Stimulated activated CD4-positive, alpha-beta T cell treated with anti-CD3 and anti-CD28 coated beads, Interleukin-1b, Interleukin-23, amount 100 ng/mL, for 24 hours (primary cell): ENCODE measurements at regions not wholly inside any gene's neighbourhood (a gene's known extent, or its start where the extent isn't known, plus 50 kb on each side); places are given as distances from the start of the nearest gene placed in this dataset.
"Not testable (repeated sequence)": the region's sequence is repeated elsewhere in the genome, so short reads cannot be mapped to it uniquely, and the experiment has no call there.

ENCODE experiments used
- DNase-seq, 4 experiments: peaks; one replicate each; pipeline ENCODE4 v3.0.0-alpha.2; 2020; ENCODE audit warnings: low read depth in 4 of 4, low spot score in 1 of 4

- not testable (repeated sequence) for DNase-seq
Observed at GRCh38 chr20:30164389-30164788, 1093.1 kb upstream of the DEFB115 start.

- DNase-seq, result no peak
Observed at GRCh38 chr20:30167540-30167939, 1089.9 kb upstream of the DEFB115 start.

GRCh38 chr20:30168025-30168799 is 1089.3 kb upstream of the DEFB115 start:
- peak in 2 of 4 experiments; percentile 10 for DNase-seq

DNA sequence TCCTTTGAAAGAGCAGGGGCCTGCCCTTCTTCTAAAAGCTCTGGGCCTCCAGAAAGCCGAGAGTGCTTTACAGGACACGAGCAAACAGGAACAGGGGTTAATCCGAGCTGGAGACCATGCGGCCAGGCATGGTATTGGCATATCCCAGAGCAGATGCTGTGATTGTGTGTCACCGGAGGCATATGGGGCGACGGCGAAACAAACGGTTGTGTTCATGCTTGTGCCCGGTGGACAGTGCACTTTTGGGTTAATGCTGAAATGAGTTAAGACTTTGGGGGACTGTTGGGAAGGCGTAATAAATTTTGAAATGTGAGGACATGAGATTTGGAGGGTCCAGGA is 1088.7 kb upstream of the DEFB115 start:
- no peak for DNase-seq

DNA sequence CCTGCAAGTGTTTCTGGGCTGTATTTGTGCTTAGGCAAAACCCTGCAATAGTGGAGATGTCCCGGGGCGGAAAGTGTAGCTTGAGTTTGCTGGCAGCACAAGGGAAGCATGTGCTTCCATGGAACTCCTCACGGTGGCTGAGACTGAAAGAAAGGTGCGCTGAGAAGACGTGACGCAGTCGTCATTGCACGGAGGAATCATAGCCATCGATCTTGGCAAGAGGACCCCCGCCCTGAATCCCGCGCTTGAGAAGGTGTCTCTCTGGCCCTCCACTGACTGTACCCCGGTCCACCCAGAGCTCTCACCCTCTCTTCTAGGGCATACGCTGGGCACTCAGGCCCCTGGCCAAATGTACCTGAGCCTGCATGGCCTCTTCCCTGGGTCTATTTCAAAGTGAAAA is 1081.8 kb upstream of the DEFB115 start:
- DNase-seq, result no peak

GRCh38 chr20:30183124-30183523 is 1074.3 kb upstream of the DEFB115 start:
- not testable (repeated sequence) for DNase-seq

DNA sequence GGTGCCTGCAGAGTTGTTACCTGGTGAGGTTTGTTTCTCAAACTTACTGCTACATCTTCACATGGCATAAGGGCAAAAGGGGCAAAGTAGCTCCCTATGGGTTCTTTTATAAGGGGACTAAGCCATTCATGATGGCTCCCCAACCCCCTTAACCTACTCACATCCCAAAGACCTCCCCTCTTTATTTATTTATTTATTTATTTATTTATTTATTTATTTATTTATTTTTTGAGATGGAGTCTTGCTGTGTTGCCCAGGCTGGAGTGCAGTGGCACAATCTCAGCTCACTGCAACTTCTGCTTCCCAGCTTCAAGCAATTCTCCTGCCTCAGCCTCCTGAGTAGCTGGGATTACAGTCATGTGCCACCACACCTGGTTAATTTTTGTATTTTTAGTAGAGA is 1065.7 kb upstream of the DEFB115 start:
- not testable (repeated sequence) for DNase-seq

- not testable (repeated sequence) for DNase-seq
Observed at GRCh38 chr20:30234477-30234876, 1023.0 kb upstream of the DEFB115 start.

DNA sequence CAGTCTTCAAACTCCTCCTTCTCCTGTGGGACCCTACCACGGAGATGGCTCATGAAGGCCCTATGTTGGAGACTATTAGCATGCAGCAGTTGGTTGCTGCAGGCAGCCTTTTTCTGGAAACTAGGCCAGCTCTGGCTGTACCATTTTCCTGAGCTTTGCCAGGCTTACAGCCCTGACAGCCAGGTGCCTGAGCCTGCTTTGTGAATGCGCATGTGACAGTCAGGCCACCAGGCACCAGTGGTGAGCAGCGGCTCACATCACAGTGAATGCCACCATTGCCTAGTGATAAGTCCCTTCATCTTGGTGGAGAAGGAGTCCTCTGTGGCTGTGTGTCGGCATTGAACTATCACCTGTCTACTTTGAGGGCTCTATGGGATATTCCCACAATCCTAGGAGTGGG is 982.4 kb upstream of the DEFB115 start:
- not testable (repeated sequence) for DNase-seq

GRCh38 chr20:30281584-30282197 is 975.8 kb upstream of the DEFB115 start:
- DNase-seq, result no peak

DNA sequence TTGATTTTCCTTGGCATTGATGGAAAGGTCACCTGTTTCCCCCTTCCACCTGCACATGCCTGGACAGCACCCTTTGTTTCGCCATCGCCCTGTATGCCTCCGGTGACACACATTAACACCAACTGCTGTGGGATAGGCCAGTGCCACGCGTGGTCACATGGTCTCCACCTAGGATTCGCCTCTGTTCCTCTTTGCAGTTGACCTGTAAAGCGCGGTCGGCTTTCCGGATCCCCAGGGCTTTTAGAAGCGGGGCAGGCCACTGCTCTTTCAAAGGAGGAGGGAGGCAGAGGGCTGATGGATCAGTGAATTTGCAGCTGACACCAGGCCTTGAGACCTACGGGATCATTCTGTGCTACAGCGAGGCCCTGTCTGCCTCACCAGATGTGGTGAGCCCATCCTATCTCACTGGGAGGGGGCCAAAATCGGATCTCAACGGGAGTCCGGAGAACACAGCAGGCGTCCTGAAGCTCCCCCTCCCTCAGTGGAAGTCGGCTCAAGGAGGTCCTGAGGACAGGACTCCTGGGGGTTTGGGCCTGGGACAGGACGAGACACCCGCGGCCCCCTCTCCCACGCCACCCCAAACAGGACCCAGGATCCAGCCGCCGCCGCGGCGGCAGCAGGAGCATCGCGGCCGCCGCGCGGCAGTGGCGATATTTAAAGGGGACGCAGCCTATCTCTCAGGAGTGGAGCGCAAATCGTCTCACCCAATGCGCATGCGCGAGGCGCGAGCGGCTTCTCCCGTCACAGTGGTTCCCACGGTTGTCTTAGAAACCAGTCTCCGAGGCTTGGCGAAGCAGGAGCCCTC is 973.8 kb upstream of the DEFB115 start:
- DNase-seq, result peak; percentile 35 to 74 (median 60)

GRCh38 chr20:30284281-30284905 is 973.1 kb upstream of the DEFB115 start:
- DNase-seq, result no peak

DNA sequence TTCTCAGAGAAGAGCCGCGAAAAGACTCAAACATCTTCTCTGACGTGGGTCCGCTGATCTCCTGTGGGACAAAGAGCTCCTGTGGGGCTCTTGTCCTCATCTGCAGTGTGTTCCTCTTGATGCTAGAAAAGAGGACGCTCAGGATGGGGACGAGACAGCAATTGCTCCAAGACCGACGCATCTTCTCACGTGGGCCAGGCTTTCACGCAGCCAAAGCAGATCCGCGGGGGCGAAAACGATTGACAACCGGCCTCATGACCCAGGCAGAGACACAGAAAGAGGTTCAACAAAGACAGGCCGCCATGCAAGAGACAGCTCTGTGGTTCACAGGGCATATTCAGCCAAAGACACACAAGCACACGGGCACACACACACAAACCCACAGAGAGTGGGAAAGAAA is 971.8 kb upstream of the DEFB115 start:
- DNase-seq, result no peak

DNA sequence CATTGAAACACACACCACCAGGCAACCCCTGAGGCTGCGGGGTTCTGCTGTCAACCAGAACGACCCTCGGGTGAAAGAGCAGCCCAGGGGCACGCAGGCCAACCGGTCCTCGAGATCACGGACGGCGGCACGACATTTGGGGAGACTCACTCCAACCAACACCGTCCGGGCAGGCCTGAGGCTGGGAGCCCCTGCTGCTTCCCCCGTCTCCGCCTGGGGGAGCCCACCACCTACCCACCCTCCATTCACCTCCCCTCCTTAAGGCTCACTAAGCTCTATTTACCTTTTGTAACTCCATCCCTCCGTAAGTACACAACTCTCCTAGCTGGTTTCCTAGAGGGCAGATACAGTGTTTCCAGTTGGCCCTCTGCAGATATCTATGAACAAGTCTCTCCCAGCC is 971.3 kb upstream of the DEFB115 start:
- DNase-seq, result no peak

DNA sequence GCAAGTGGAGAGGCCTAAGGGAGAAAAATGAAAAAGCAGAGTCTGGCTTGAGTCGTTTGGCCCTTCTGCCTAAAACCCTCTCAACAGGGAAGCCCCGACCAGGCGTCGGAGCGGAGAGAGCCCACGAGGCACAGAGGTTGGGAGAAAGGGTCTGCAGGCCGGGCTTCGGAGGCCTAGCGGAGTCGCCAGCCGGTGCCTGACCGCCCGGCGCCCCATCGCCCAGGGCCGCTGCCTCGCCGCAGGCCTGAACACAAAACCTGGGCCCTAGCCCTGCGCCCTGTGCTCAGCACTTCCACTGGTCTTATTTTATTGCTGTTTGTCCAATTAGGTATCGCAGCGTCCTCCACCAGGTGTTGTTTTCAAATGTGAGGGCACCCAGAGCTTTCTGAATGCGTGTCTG is 970.0 kb upstream of the DEFB115 start:
- DNase-seq, result not testable (repeated sequence)

GRCh38 chr20:30288346-30288745 is 969.1 kb upstream of the DEFB115 start:
- no peak for DNase-seq

DNA sequence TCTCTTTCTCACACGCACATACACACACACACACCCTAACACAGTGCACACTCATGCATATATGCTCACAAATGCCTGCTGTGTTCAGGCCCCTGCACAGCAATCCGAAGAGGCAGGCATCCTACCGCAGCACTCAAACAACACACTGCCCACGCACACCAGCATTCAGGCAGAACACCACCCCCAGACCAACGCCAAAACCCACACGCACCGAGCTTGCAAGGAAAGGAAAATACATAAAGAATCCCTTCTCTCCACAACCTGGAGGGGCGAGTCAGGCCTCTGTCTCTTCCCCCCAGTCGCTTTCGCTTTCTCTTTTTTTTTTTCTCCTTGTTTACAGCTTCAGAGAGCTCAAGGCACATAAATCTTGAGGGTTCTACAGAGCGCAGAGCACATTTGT is 968.4 kb upstream of the DEFB115 start:
- not testable (repeated sequence) for DNase-seq

- not testable (repeated sequence) for DNase-seq
Observed at GRCh38 chr20:30289711-30290141, 967.7 kb upstream of the DEFB115 start.

- not testable (repeated sequence) for DNase-seq
Observed at GRCh38 chr20:30290361-30291063, 967.0 kb upstream of the DEFB115 start.

DNA sequence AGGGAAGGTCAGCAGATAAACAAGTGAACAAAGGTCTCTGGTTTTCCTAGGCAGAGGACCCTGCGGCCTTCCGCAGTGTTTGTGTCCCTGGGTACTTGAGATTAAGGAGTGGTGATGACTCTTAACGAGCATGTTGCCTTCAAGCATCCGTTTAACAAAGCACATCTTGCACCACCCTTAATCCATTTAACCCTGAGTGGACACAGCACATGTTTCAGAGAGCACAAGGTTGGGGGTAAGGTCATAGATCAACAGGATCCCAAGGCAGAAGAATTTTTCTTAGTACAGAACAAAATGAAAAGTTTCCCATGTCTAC is 966.4 kb upstream of the DEFB115 start:
- not testable (repeated sequence) for DNase-seq

DNA sequence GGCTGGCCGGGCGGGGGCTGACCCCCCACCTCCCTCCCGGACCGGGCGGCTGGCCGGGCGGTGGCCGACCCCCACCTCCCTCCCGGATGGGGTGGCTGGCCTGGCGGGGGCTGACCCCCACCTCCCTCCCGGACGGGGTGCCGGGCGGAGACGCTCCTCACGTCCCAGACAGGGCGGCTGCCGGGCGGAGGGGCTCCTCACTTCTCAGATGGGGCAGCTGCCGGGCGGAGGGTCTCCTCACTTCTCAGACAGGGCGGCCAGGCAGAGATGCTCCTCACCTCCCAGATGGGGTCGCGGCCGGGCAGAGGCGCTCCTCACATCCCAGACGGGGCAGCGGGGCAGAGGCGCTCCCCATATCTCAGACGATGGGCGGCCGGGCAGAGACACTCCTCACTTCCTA is 965.8 kb upstream of the DEFB115 start:
- DNase-seq, result not testable (repeated sequence)
